Calu3 (cell line): ENCODE measurements at regions not wholly inside any gene's neighbourhood (a gene's known extent, or its start where the extent isn't known, plus 50 kb on each side); places are given as distances from the start of the nearest gene placed in this dataset.
"Not testable (repeated sequence)": the region's sequence is repeated elsewhere in the genome, so short reads cannot be mapped to it uniquely, and the experiment has no call there.

ENCODE experiments used
- BruUV-seq: library from RNA; stranded (reverse); fragments of 400-500 nt; replicated peaks from 2 replicates; lab custom pipeline; 2021; lab: Mats Ljungman, UMichigan
- CTCF ChIA-PET: fragments of 300-600 bp; sonication (Branson Sonifier 250); formaldehyde crosslinking; loops from one replicate; lab custom pipeline; 2022; ENCODE audit warnings: antibody characterized with exemption; lab: Charles Lee
- DNase-seq: peaks from one replicate; pipeline ENCODE4 v3.0.0; 2022
- H3K27ac Mint-ChIP-seq: one replicate; pipeline ENCODE4 v1.8.0; 2022; ENCODE audit warnings: mixed read lengths; ENCODE audit not compliant: unreplicated experiment
- H3K27me3 Mint-ChIP-seq: one replicate; pipeline ENCODE4 v1.8.0; 2022; ENCODE audit warnings: mixed read lengths; ENCODE audit not compliant: unreplicated experiment
- H3K36me3 Mint-ChIP-seq: one replicate; pipeline ENCODE4 v1.8.0; 2022; ENCODE audit warnings: mild to moderate bottlenecking, moderate library complexity, mixed read lengths; ENCODE audit not compliant: insufficient read depth, unreplicated experiment
- H3K4me1 Mint-ChIP-seq: one replicate; pipeline ENCODE4 v1.8.0; 2022; ENCODE audit warnings: mild to moderate bottlenecking, low read depth, mixed read lengths; ENCODE audit not compliant: unreplicated experiment
- H3K4me3 Mint-ChIP-seq: one replicate; pipeline ENCODE4 v1.8.0; 2022; ENCODE audit warnings: mild to moderate bottlenecking, low read depth, moderate library complexity, mixed read lengths; ENCODE audit not compliant: unreplicated experiment
- H3K9me3 Mint-ChIP-seq: one replicate; pipeline ENCODE4 v1.8.0; 2022; ENCODE audit warnings: low read depth, mixed read lengths; ENCODE audit not compliant: unreplicated experiment
- intact Hi-C: fragments of 100-400 bp; cut with micrococcal nuclease; formaldehyde crosslinking; loops from one replicate; pipeline ENCODE4 v1.10.0; 2022; ENCODE audit not compliant: unreplicated experiment
- TF ChIP-seq, protein P1 (sequence below): fragments of 200-600 bp; IDR thresholded peaks from one replicate; pipeline ENCODE4 v1.8.0; 2022; ENCODE audit warnings: antibody characterized with exemption; ENCODE audit not compliant: unreplicated experiment

GRCh38 chr5:96294884-96295202, 138.2 kb downstream of the PCSK1 start:
- CTCF ChIA-PET = no interaction called here
- Mint-ChIP-seq H3K4me3 (no peak overlapping the region), H3K4me1 (peaks cover 23% of the 10 kb centered on the region), H3K9me3 (no peaks in the 10 kb centered on the region), H3K27ac (no peak overlapping the region), H3K27me3 (no peaks in the 10 kb centered on the region), H3K36me3 (no peaks in the 10 kb centered on the region)
- intact Hi-C loops = no loop called here
- no peak for DNase-seq
- no TSS peak for BruUV-seq
- TF ChIP-seq, protein P1, sequence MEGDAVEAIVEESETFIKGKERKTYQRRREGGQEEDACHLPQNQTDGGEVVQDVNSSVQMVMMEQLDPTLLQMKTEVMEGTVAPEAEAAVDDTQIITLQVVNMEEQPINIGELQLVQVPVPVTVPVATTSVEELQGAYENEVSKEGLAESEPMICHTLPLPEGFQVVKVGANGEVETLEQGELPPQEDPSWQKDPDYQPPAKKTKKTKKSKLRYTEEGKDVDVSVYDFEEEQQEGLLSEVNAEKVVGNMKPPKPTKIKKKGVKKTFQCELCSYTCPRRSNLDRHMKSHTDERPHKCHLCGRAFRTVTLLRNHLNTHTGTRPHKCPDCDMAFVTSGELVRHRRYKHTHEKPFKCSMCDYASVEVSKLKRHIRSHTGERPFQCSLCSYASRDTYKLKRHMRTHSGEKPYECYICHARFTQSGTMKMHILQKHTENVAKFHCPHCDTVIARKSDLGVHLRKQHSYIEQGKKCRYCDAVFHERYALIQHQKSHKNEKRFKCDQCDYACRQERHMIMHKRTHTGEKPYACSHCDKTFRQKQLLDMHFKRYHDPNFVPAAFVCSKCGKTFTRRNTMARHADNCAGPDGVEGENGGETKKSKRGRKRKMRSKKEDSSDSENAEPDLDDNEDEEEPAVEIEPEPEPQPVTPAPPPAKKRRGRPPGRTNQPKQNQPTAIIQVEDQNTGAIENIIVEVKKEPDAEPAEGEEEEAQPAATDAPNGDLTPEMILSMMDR = no peak

- Mint-ChIP-seq H3K27me3 (no peaks in the 10 kb centered on the region), H3K9me3 (peaks cover 3% of the 10 kb centered on the region), H3K27ac (no peak overlapping the region), H3K4me1 (peaks cover 23% of the 10 kb centered on the region), H3K4me3 (no peak overlapping the region), H3K36me3 (no peaks in the 10 kb centered on the region)
- intact Hi-C loops = no loop called here
- DNase-seq = no peak
- TF ChIP-seq, protein P1 = no peak
- CTCF ChIA-PET = no interaction called here
- no TSS peak for BruUV-seq
These were observed 138.8 kb downstream of the PCSK1 start for GRCh38 chr5:96293966-96294883.

DNA sequence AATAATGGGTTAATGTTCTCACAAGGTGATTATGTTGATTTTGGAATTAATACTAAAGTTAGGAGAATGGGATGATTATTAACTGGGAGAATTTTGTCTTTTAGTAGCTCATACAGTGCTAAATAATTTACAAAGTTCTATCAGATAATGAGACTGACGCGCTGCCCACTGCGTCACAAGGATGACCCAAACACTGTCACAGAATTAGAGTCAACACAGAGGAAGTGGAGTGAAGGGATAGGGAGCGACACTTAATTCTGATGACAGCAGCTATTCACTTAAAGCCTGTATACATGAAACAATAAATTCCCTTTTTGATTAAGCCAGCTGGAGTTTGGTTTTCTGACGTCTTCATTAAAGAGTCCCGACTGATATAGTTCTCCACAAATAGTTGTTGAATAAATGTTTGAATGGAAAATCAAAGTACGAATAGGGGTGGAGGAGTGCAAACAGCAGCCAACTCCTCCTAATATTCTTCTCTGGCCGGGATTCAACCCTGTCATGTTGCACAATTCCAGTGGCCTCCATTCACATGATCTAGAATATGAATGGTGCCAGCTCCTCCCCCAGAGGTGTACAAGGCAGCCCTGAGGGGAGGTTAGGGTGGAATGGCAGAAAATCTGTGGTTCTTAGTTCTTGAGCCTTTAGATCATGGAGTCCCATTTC, 140.3 kb downstream of the PCSK1 start:
- CTCF ChIA-PET = no interaction called here
- H3K36me3 Mint-ChIP-seq = no peaks in the 10 kb centered on the region
- H3K4me3 Mint-ChIP-seq = no peak overlapping the region
- TF ChIP-seq, protein P1 = no peak
- no peak for DNase-seq
- BruUV-seq = no TSS peak
- no peak overlapping the region for H3K27ac Mint-ChIP-seq
- H3K9me3 Mint-ChIP-seq = peaks cover 3% of the 10 kb centered on the region
- H3K4me1 Mint-ChIP-seq = peaks cover 14% of the 10 kb centered on the region
- H3K27me3 Mint-ChIP-seq = no peaks in the 10 kb centered on the region
- intact Hi-C loops = no loop called here

GRCh38 chr5:96289287-96289686, 143.8 kb downstream of the PCSK1 start:
- BruUV-seq, H3K27me3 Mint-ChIP-seq, H3K4me1 Mint-ChIP-seq, H3K4me3 Mint-ChIP-seq, CTCF ChIA-PET, H3K9me3 Mint-ChIP-seq, H3K27ac Mint-ChIP-seq, DNase-seq, H3K36me3 Mint-ChIP-seq, intact Hi-C loops: not testable (repeated sequence)

- Mint-ChIP-seq H3K36me3 (no peaks in the 10 kb centered on the region), H3K4me3 (no peak overlapping the region), H3K9me3 (peaks cover 3% of the 10 kb centered on the region), H3K27me3 (no peaks in the 10 kb centered on the region), H3K4me1 (no peaks in the 10 kb centered on the region), H3K27ac (no peak overlapping the region)
- DNase-seq = peak; percentile 14
- TF ChIP-seq, protein P1 = no peak
- intact Hi-C loops = no loop called here
- no TSS peak for BruUV-seq
- CTCF ChIA-PET = interaction anchor here (0.7 kb wide), 1 partner anchor 111 kb away, joined by 3 read pairs; no protein-coding TSS in a partner anchor
These were observed 144.2 kb downstream of the PCSK1 start for GRCh38 chr5:96288845-96289185.
